ENCODE measurements at regions not wholly inside any gene's neighbourhood (a gene's known extent, or its start where the extent isn't known, plus 50 kb on each side); places are given as distances from the start of the nearest gene placed in this dataset.

DNA sequence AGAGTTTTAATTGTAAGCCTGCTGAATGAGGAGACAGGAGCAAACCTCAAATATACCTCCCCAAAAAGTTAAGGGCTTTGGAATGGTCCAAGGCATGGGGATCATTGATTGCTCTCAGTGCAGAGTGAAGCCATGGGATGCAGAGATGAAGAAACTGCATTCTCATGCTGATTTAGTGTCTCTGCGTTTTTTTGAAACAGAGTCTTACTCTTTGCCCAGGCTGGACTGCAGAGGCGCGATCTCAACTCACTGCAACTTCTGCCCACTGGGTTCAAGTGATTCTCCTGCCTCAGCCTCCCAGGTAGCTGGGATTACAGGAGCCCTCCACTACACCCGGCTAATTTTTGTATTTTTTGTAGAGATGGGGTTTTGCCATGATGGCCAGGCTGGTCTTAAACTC lies 99.3 kb upstream of the ETV3 start:
- BruUV-seq (replicated peaks), result no TSS peak
- H3K4me2 ChIP-seq, result no peak overlapping the region

DNA sequence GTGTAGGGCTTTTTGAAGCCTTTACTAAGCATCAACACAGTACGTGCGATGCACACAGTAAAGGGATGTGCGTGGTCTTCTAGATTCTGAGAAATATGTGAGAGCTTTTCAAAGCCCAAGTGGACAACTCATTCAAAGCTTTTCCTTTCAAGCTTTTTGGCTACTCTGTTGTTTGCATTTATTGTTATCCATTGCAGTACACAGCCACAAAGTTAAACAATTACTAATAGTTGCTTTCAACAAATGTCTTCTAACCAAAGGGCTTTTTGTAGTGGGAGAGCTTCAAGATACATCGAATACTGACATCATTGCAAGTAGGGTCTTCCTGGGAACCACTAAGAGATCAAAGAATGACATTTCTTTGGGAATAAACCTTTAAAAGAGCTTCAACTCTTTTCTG lies 97.9 kb upstream of the ETV3 start:
- intact Hi-C loops (cut with micrococcal nuclease; ENCODE audit: unreplicated experiment), result no loop called here
- Histone ChIP-seq H3K27ac (no peak overlapping the region), H3K4me3 (no peak overlapping the region), H2AFZ (no peak overlapping the region), H3K79me2 (ENCODE audit: low read depth) (no peaks in the 10 kb centered on the region), H3K36me3 (ENCODE audit: low read depth) (no peaks in the 10 kb centered on the region), H3K27me3 (ENCODE audit: insufficient read depth, low read depth) (peaks cover 63% of the 10 kb centered on the region), H3K9me2 (ENCODE audit: insufficient read depth) (no peaks in the 10 kb centered on the region), H3F3A (ENCODE audit: insufficient read depth, low read depth) (no peaks in the 10 kb centered on the region), H4K20me1 (ENCODE audit: insufficient read depth) (no peaks in the 10 kb centered on the region), H3K9me3 (ENCODE audit: insufficient read depth, low read depth) (no peaks in the 10 kb centered on the region), H3K4me1 (replicated peaks; ENCODE audit: insufficient read depth) (no peaks in the 10 kb centered on the region), H3K4me2 (no peak overlapping the region)
- ChIA-PET CTCF (no interaction called here), POLR2A (ENCODE audit: unreplicated experiment) (no interaction called here)
- TF ChIP-seq, protein P1, sequence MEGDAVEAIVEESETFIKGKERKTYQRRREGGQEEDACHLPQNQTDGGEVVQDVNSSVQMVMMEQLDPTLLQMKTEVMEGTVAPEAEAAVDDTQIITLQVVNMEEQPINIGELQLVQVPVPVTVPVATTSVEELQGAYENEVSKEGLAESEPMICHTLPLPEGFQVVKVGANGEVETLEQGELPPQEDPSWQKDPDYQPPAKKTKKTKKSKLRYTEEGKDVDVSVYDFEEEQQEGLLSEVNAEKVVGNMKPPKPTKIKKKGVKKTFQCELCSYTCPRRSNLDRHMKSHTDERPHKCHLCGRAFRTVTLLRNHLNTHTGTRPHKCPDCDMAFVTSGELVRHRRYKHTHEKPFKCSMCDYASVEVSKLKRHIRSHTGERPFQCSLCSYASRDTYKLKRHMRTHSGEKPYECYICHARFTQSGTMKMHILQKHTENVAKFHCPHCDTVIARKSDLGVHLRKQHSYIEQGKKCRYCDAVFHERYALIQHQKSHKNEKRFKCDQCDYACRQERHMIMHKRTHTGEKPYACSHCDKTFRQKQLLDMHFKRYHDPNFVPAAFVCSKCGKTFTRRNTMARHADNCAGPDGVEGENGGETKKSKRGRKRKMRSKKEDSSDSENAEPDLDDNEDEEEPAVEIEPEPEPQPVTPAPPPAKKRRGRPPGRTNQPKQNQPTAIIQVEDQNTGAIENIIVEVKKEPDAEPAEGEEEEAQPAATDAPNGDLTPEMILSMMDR (conservative IDR thresholded peaks at IDR 0.05), result no peak
- no peak for TF ChIP-seq EZH2 (IDR thresholded peaks at IDR 0.05; ENCODE audit: low read depth)
- no peak for DNase-seq
- BruUV-seq (replicated peaks), result no TSS peak

More for the DNA sequence above, 99.3 kb upstream of the ETV3 start:
- H3K4me1 ChIP-seq (replicated peaks; ENCODE audit: insufficient read depth), result no peaks in the 10 kb centered on the region
- no peaks in the 10 kb centered on the region for H4K20me1 ChIP-seq (ENCODE audit: insufficient read depth)
- intact Hi-C loops (cut with micrococcal nuclease; ENCODE audit: unreplicated experiment), result no loop called here
- TF ChIP-seq, protein P1 (conservative IDR thresholded peaks at IDR 0.05), result no peak
- no peak for TF ChIP-seq EZH2 (IDR thresholded peaks at IDR 0.05; ENCODE audit: low read depth)
- H3F3A ChIP-seq (ENCODE audit: insufficient read depth, low read depth), result no peaks in the 10 kb centered on the region
- ChIA-PET CTCF (no interaction called here), POLR2A (ENCODE audit: unreplicated experiment) (no interaction called here)
- peaks cover 58% of the 10 kb centered on the region for H3K27me3 ChIP-seq (ENCODE audit: insufficient read depth, low read depth)
- no peaks in the 10 kb centered on the region for H3K9me2 ChIP-seq (ENCODE audit: insufficient read depth)
- no peak overlapping the region for H2AFZ ChIP-seq
- no peaks in the 10 kb centered on the region for H3K79me2 ChIP-seq (ENCODE audit: low read depth)
- no peaks in the 10 kb centered on the region for H3K9me3 ChIP-seq (ENCODE audit: insufficient read depth, low read depth)
- H3K4me3 ChIP-seq, result no peak overlapping the region
- H3K27ac ChIP-seq, result no peak overlapping the region
- DNase-seq, result no peak
- no peaks in the 10 kb centered on the region for H3K36me3 ChIP-seq (ENCODE audit: low read depth)

DNA sequence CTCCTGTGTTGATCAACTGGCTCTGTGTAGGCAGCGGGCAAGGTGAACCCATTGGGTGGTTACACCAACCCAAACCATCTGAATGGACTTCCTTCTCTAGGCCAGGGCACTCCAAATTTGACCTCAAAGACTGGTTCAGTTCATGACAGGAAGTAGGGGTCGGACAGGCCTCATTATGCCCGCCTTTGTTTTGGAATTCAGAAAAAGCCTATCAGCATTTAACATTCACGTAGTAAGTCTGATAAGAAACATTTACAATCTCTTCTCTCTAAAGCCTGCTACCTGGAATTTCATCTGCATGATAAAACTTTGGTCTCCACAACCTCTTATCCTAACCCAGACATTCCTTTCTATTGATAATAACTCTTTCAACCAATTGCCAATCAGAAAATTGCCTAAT lies 97.1 kb upstream of the ETV3 start:
- no peaks in the 10 kb centered on the region for H3K36me3 ChIP-seq (ENCODE audit: low read depth)
- H3K4me1 ChIP-seq (replicated peaks; ENCODE audit: insufficient read depth), result no peaks in the 10 kb centered on the region
- TF ChIP-seq, protein P1 (conservative IDR thresholded peaks at IDR 0.05), result no peak
- no peak for TF ChIP-seq EZH2 (IDR thresholded peaks at IDR 0.05; ENCODE audit: low read depth)
- no peak for DNase-seq
- BruUV-seq (replicated peaks), result no TSS peak
- H2AFZ ChIP-seq, result no peak overlapping the region
- H3F3A ChIP-seq (ENCODE audit: insufficient read depth, low read depth), result no peaks in the 10 kb centered on the region
- no peaks in the 10 kb centered on the region for H3K9me2 ChIP-seq (ENCODE audit: insufficient read depth)
- H4K20me1 ChIP-seq (ENCODE audit: insufficient read depth), result no peaks in the 10 kb centered on the region
- no peaks in the 10 kb centered on the region for H3K9me3 ChIP-seq (ENCODE audit: insufficient read depth, low read depth)
- H3K27me3 ChIP-seq (ENCODE audit: insufficient read depth, low read depth), result peaks cover 59% of the 10 kb centered on the region
- intact Hi-C loops (cut with micrococcal nuclease; ENCODE audit: unreplicated experiment), result no loop called here
- POLR2A ChIA-PET (ENCODE audit: unreplicated experiment), result no interaction called here
- H3K79me2 ChIP-seq (ENCODE audit: low read depth), result no peaks in the 10 kb centered on the region
- CTCF ChIA-PET, result no interaction called here
- H3K4me3 ChIP-seq, result no peak overlapping the region
- H3K27ac ChIP-seq, result no peak overlapping the region
- no peak overlapping the region for H3K4me2 ChIP-seq

Measured in PC-9 (cell line).